Neuronal stem cell (in vitro differentiated cells): ENCODE measurements at regions not wholly inside any gene's neighbourhood (a gene's known extent, or its start where the extent isn't known, plus 50 kb on each side); places are given as distances from the start of the nearest gene placed in this dataset.

Experiments
- DNase-seq: peaks from one replicate; pipeline ENCODE4 v3.0.0-alpha.2; 2013; ENCODE audit warnings: low spot score
- H2AFZ ChIP-seq: one replicate; pipeline ENCODE4 v1.6.1; 2013; ENCODE audit warnings: mild to moderate bottlenecking, low read length, inconsistent platforms
- H2AK5ac ChIP-seq: 2 replicates; pipeline ENCODE4 v1.6.1; 2013; ENCODE audit warnings: low read depth, mild to moderate bottlenecking, inconsistent platforms, low read length, moderate library complexity, mixed read lengths
- H2BK120ac ChIP-seq: 2 replicates; pipeline ENCODE4 v1.6.1; 2013; ENCODE audit warnings: low read depth, mild to moderate bottlenecking, inconsistent platforms, low read length, moderate library complexity, mixed read lengths
- H2BK12ac ChIP-seq: one replicate; pipeline ENCODE4 v1.6.1; 2013; ENCODE audit warnings: low read length, inconsistent platforms
- H2BK15ac ChIP-seq: 2 replicates; pipeline ENCODE4 v1.6.1; 2013; ENCODE audit warnings: mild to moderate bottlenecking, low read length, inconsistent platforms, mixed read lengths
- H2BK5ac ChIP-seq: one replicate; pipeline ENCODE4 v1.6.1; 2013; ENCODE audit warnings: inconsistent platforms, mild to moderate bottlenecking, low read length, moderate library complexity
- H3K14ac ChIP-seq: one replicate; pipeline ENCODE4 v1.6.1; 2013; ENCODE audit warnings: low read length, inconsistent platforms
- H3K18ac ChIP-seq: 2 replicates; pipeline ENCODE4 v1.6.1; 2013; ENCODE audit warnings: low read length, inconsistent platforms
- H3K23ac ChIP-seq: 2 replicates; pipeline ENCODE4 v1.6.1; 2013; ENCODE audit warnings: low read depth, mild to moderate bottlenecking, mixed read lengths, low read length, inconsistent platforms; ENCODE audit not compliant: poor library complexity
- H3K27ac ChIP-seq: replicated peaks from 3 replicates; pipeline ENCODE4 v1.5.1; 2013; ENCODE audit warnings: low read length, inconsistent platforms
- H3K27me3 ChIP-seq, 3 experiments: 2 replicates each; pipeline ENCODE4 v1.6.1; 2013; ENCODE audit warnings: low read length in 3 of 3, mild to moderate bottlenecking in 2 of 3, inconsistent platforms in 1 of 3, low read depth in 1 of 3, mixed read lengths in 1 of 3, moderate library complexity in 1 of 3; ENCODE audit not compliant: control insufficient read depth in 3 of 3, insufficient read depth in 3 of 3
- H3K36me3 ChIP-seq, 2 donors: replicated peaks in 1 of 2; 2 replicates each; pipeline ENCODE4 v1.6.1; 2013; ENCODE audit warnings: low read length in 2 of 2; ENCODE audit not compliant: control insufficient read depth in 2 of 2, insufficient read depth in 2 of 2
- H3K4ac ChIP-seq: 2 replicates; pipeline ENCODE4 v1.6.1; 2013; ENCODE audit warnings: inconsistent platforms, mild to moderate bottlenecking, low read length, moderate library complexity
- H3K4me1 ChIP-seq, 2 donors: 1 replicate in 1 of 2; 2 replicates in 1 of 2; pipeline ENCODE4 v1.6.1; 2013; ENCODE audit warnings: low read length in 2 of 2, low read depth in 1 of 2; ENCODE audit not compliant: control insufficient read depth in 2 of 2, insufficient read depth in 1 of 2
- H3K4me2 ChIP-seq: one replicate; pipeline ENCODE4 v1.6.1; 2013; ENCODE audit warnings: mild to moderate bottlenecking, low read length, inconsistent platforms; ENCODE audit not compliant: insufficient read depth, poor library complexity, severe bottlenecking
- H3K4me3 ChIP-seq, 2 donors: 2 replicates each; pipeline ENCODE4 v1.5.1; 2013; ENCODE audit warnings: low read length in 2 of 2, mild to moderate bottlenecking in 2 of 2, inconsistent platforms in 1 of 2, moderate library complexity in 1 of 2
- H3K79me1 ChIP-seq: one replicate; pipeline ENCODE4 v1.6.1; 2013; ENCODE audit warnings: low read depth, mild to moderate bottlenecking, inconsistent platforms, low read length, moderate library complexity
- H3K9ac ChIP-seq: one replicate; pipeline ENCODE4 v1.6.1; 2013; ENCODE audit warnings: mild to moderate bottlenecking, low read depth, low read length, inconsistent platforms; ENCODE audit not compliant: poor library complexity
- H3K9me3 ChIP-seq, 2 donors: replicated peaks in 1 of 2; 2 replicates each; pipeline versions ENCODE3 to v1.6.1; 2013; ENCODE audit warnings: low read length in 2 of 2, mild to moderate bottlenecking in 2 of 2, inconsistent platforms in 1 of 2, low read depth in 1 of 2, mixed read lengths in 1 of 2, moderate library complexity in 1 of 2; ENCODE audit not compliant: control insufficient read depth in 2 of 2, insufficient read depth in 1 of 2
- H4K8ac ChIP-seq: one replicate; pipeline ENCODE4 v1.6.1; 2013; ENCODE audit warnings: low read depth, mild to moderate bottlenecking, inconsistent platforms, low read length, moderate library complexity
- H4K91ac ChIP-seq: one replicate; pipeline ENCODE4 v1.6.1; 2013; ENCODE audit warnings: low read length, low read depth, mild to moderate bottlenecking, inconsistent platforms; ENCODE audit not compliant: poor library complexity
- WGBS, 2 donors: extraction: QIAGEN DNeasy Blood & Tissue Kit; methylation state at CpG; one replicate each; pipeline ENCODE4 v1.1.7; 2013; ENCODE audit warnings: missing lambda C conversion rate in 2 of 2, mixed read lengths in 1 of 2; ENCODE audit not compliant: insufficient read length in 2 of 2, insufficient replicate concordance in 1 of 2; ENCODE audit errors: extremely low coverage in 2 of 2; 5-methylcytosine and 5-hydroxymethylcytosine counted together

DNA sequence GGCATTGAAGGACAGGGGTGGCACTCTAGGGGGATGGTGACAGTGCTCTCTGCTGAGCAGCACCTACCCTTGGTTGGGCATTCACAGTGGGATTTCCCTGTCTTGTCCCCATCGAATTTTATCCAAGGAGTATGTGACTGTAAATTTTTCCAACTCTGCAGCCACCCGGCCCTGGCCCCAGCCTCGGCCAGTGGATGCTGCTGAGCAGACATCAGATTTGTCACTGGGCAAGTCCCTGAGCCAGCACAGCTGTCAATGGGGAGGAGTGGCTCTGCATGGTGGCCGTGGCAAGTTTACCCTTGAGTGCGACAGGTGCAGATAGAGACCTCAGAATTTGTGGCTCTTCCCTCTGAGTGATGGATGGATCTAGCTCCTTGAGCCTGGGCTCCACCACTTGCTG, 240.2 kb upstream of the CSF3R start:
- WGBS, 2 donors: no CpG with 5 or more reads among the region's 5 CpGs
- no peak overlapping the region for H4K91ac ChIP-seq
- no peak overlapping the region for H2BK120ac ChIP-seq
- no peaks in the 10 kb centered on the region for H3K79me1 ChIP-seq
- peak overlapping the region; percentile 27 for H3K18ac ChIP-seq
- H2AK5ac ChIP-seq: peak overlapping the region; percentile 44
- no peak overlapping the region for H3K14ac ChIP-seq
- peak overlapping the region; percentile 77 for H4K8ac ChIP-seq
- no peak overlapping the region for H3K4me3 ChIP-seq
- no peaks in the 10 kb centered on the region for H3K36me3 ChIP-seq
- H2BK12ac ChIP-seq: no peak overlapping the region
- H3K4me1 ChIP-seq: no peaks in the 10 kb centered on the region
- no peak overlapping the region for H3K4me2 ChIP-seq
- H3K9ac ChIP-seq: no peak overlapping the region
- no peak overlapping the region for H3K4ac ChIP-seq
- H3K27ac ChIP-seq: no peak overlapping the region
- H2BK5ac ChIP-seq: no peak overlapping the region
- H2BK15ac ChIP-seq: peak overlapping the region; percentile 52
- H3K27me3 ChIP-seq: no peaks in the 10 kb centered on the region
- no peak overlapping the region for H2AFZ ChIP-seq
- no peak for DNase-seq
- peak overlapping the region; percentile 67 for H3K23ac ChIP-seq
- no peaks in the 10 kb centered on the region for H3K9me3 ChIP-seq

DNA sequence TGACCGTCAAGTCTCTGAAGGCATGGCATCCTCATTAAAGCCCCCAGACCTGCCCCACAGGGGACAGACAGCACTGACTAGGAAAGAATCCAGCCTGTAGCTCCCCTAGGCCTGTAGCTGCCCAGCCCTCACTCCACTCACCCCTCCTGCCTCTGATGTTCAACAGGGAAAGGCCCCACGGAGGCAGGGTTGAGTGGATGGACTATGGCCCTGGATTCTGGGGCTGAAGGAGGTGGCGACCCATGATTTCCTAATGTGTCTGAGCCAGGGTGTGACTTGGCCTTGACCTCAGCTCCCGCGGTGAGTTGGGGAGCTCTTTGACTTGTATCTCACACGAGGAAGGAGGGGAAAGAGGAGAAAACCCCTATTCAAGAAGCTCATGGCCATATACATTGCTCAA, 238.5 kb upstream of the CSF3R start:
- Histone ChIP-seq H4K8ac (no peak overlapping the region), H2AK5ac (no peak overlapping the region), H4K91ac (no peak overlapping the region), H3K4me3 (no peak overlapping the region), H2BK15ac (peak overlapping the region; percentile 90), H3K9me3 (no peaks in the 10 kb centered on the region), H3K36me3 (no peaks in the 10 kb centered on the region), H3K27ac (no peak overlapping the region), H3K23ac (peak overlapping the region; percentile 14), H3K18ac (peak overlapping the region; percentile 53), H2BK120ac (no peak overlapping the region), H2BK12ac (no peak overlapping the region), H3K4me1 (no peaks in the 10 kb centered on the region), H3K4me2 (no peak overlapping the region), H3K27me3 (peaks cover 0 to under 1% (median 0%) of the 10 kb centered on the region in 3 experiments), H2AFZ (no peak overlapping the region), H3K9ac (no peak overlapping the region), H3K79me1 (no peaks in the 10 kb centered on the region), H3K4ac (no peak overlapping the region), H3K14ac (peak overlapping the region; percentile 79), H2BK5ac (peak overlapping the region; percentile 63)
- no peak for DNase-seq
- no CpG with 5 or more reads among the region's 6 CpGs for WGBS, 2 donors

DNA sequence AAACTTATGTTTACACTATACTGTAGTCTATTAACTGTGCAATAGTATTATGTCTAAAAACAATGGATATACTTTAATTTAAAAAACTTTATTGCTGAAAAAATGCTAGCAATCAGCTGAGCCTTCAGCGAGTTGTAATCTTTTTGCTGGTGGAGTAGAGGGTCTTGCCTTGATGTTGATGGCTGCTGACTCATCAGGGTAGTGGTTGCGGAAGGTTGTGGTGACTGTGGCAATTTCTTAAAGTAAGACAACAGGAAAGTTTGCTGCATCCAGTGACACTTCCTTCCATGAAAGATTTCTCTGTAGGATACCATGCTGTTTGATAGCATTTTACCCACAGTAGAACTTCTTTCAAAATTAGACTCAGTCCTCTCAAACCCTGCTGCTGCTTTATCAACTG, 234.7 kb upstream of the CSF3R start:
- DNase-seq: no peak
- Histone ChIP-seq H3K9me3 (no peaks in the 10 kb centered on the region), H2BK15ac (no peak overlapping the region), H4K91ac (no peak overlapping the region), H2BK120ac (no peak overlapping the region), H2AFZ (no peak overlapping the region), H2AK5ac (no peak overlapping the region), H3K27me3 (peaks cover 0 to 3% (median 0%) of the 10 kb centered on the region in 3 experiments), H3K23ac (no peak overlapping the region), H2BK12ac (no peak overlapping the region), H3K14ac (no peak overlapping the region), H3K79me1 (no peaks in the 10 kb centered on the region), H4K8ac (no peak overlapping the region), H3K4me1 (no peaks in the 10 kb centered on the region), H2BK5ac (no peak overlapping the region), H3K36me3 (no peaks in the 10 kb centered on the region), H3K4me2 (no peak overlapping the region), H3K18ac (no peak overlapping the region), H3K9ac (no peak overlapping the region), H3K4me3 (no peak overlapping the region), H3K4ac (no peak overlapping the region), H3K27ac (no peak overlapping the region)
- WGBS, 2 donors: no CpG with 5 or more reads among the region's 2 CpGs

DNA sequence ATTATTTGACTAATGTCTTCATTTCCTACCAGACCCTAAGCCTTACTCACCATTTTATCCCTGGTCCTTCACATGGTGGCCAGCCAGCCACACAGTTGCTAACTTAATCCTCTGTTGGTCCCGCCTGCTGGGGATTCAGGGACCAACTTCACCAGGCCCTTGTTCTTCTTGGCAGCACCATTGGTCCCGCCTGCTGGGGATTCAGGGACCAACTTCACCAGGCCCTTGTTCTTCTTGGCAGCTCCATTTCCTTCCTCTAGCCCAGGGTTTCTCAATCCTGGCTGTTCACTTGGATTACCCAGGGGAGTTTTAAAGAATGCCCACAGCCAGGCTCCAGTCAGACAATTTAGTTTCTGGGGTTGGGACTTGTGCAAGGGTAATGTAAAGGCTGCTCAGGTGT, 233.1 kb upstream of the CSF3R start:
- no peak overlapping the region for H3K18ac ChIP-seq
- peaks cover 0 to 9% of the 10 kb centered on the region in 2 donors for H3K4me1 ChIP-seq
- no peaks in the 10 kb centered on the region for H3K79me1 ChIP-seq
- H3K14ac ChIP-seq: no peak overlapping the region
- no peak overlapping the region for H4K8ac ChIP-seq
- no peak overlapping the region for H4K91ac ChIP-seq
- no peak overlapping the region for H3K4me3 ChIP-seq
- no peak overlapping the region for H3K23ac ChIP-seq
- no peak overlapping the region for H3K4me2 ChIP-seq
- H2BK5ac ChIP-seq: no peak overlapping the region
- H2BK15ac ChIP-seq: no peak overlapping the region
- no peak overlapping the region for H2AFZ ChIP-seq
- H3K4ac ChIP-seq: no peak overlapping the region
- no peak overlapping the region for H3K27ac ChIP-seq
- H3K9ac ChIP-seq: no peak overlapping the region
- H2BK120ac ChIP-seq: no peak overlapping the region
- no peaks in the 10 kb centered on the region for H3K36me3 ChIP-seq
- H2BK12ac ChIP-seq: no peak overlapping the region
- no peaks in the 10 kb centered on the region for H3K9me3 ChIP-seq
- WGBS, 2 donors: no CpG with 5 or more reads among the region's 2 CpGs
- DNase-seq: no peak
- H3K27me3 ChIP-seq: peaks cover 0 to 3% (median 0%) of the 10 kb centered on the region in 3 experiments
- no peak overlapping the region for H2AK5ac ChIP-seq
